HG03378 (cell line): ENCODE measurements at regions not wholly inside any gene's neighbourhood (a gene's known extent, or its start where the extent isn't known, plus 50 kb on each side); places are given as distances from the start of the nearest gene placed in this dataset.

Source experiments
- ATAC-seq: cut with Tn5 transposase; IDR thresholded peaks from one replicate; pipeline ENCODE4 v1.9.1; 2021; ENCODE audit warnings: mild to moderate bottlenecking, moderate library complexity; ENCODE audit not compliant: unreplicated experiment

GRCh38 chr2:4134551-4135550 lies 431.5 kb downstream of the DCDC2C start:
- no peak for ATAC-seq

- no peak for ATAC-seq
Observed at GRCh38 chr2:4135765-4136164, 432.4 kb downstream of the DCDC2C start.

GRCh38 chr2:4139316-4139715 lies 435.9 kb downstream of the DCDC2C start:
- ATAC-seq: no peak

- ATAC-seq: no peak
Observed at GRCh38 chr2:4139731-4140130, 436.4 kb downstream of the DCDC2C start.

GRCh38 chr2:4140281-4140970 lies 437.1 kb downstream of the DCDC2C start:
- ATAC-seq: no peak

GRCh38 chr2:4144731-4145130 lies 441.4 kb downstream of the DCDC2C start:
- ATAC-seq: no peak

- no peak for ATAC-seq
Observed at GRCh38 chr2:4151521-4151920, 448.1 kb downstream of the DCDC2C start.

- ATAC-seq: no peak
Observed at GRCh38 chr2:4152051-4152450, 448.7 kb downstream of the DCDC2C start.

GRCh38 chr2:4168834-4169233 lies 465.5 kb downstream of the DCDC2C start:
- ATAC-seq: no peak

- ATAC-seq: no peak
Observed at GRCh38 chr2:4174796-4175195, 471.4 kb downstream of the DCDC2C start.

- no peak for ATAC-seq
Observed at GRCh38 chr2:4175343-4175742, 472.0 kb downstream of the DCDC2C start.

GRCh38 chr2:4180631-4181030 lies 477.3 kb downstream of the DCDC2C start:
- ATAC-seq: no peak

- ATAC-seq: no peak
Observed at GRCh38 chr2:4181062-4181461, 477.7 kb downstream of the DCDC2C start.

GRCh38 chr2:4188561-4188960 lies 485.2 kb downstream of the DCDC2C start:
- no peak for ATAC-seq

- ATAC-seq: no peak
Observed at GRCh38 chr2:4190548-4190947, 487.2 kb downstream of the DCDC2C start.

- ATAC-seq: no peak
Observed at GRCh38 chr2:4192119-4192518, 488.7 kb downstream of the DCDC2C start.

GRCh38 chr2:4214444-4215205 lies 511.2 kb downstream of the DCDC2C start:
- no peak for ATAC-seq

- no peak for ATAC-seq
Observed at GRCh38 chr2:4217737-4218136, 514.4 kb downstream of the DCDC2C start.

GRCh38 chr2:4219101-4219500 lies 515.7 kb downstream of the DCDC2C start:
- no peak for ATAC-seq

- no peak for ATAC-seq
Observed at GRCh38 chr2:4219571-4219970, 516.2 kb downstream of the DCDC2C start.

GRCh38 chr2:4221434-4221833 lies 518.1 kb downstream of the DCDC2C start:
- no peak for ATAC-seq
